HG03175 (cell line): ENCODE measurements at regions not wholly inside any gene's neighbourhood (a gene's known extent, or its start where the extent isn't known, plus 50 kb on each side); places are given as distances from the start of the nearest gene placed in this dataset.

ENCODE experiments used
- ATAC-seq: cut with Tn5 transposase; IDR thresholded peaks from one replicate; pipeline ENCODE4 v1.9.1; 2021; ENCODE audit warnings: mild to moderate bottlenecking, moderate library complexity; ENCODE audit not compliant: unreplicated experiment

DNA sequence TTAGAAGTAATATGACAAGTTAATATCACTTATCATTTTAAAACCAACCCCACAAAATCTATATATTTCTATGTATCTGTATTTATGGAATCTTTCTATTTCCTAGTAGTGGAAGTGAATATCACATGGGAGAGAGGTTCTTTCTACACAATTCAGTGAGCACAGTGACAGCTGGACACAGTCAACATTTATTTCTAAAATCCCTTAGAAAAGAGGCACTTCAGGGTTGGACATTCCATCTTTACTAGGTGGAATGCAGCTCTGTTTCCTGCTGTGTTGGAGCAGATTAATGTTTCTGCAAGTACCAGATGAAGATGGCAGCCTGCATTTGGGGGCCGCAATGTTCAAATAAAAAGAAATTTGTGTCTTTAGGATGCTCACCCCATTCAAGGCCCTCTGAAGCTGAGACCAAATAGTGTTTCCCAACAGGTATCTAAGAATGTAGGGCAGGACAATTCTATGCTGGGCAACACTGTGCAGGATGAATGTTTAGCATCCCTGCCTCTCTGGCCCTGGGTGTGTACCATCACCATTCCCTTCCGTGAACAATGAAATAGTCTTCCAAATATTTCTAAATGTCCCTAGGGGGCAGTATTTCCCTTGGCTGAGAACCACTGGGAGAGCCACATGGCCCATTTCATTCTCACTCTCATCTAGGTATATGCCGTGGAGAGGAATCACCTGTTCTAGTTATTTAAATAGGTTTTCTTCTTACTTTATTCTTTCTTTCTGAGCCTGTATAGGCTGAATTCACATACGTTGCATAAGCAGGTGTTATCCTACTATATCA, 394.8 kb downstream of the PRDM2 start:
- no peak for ATAC-seq

DNA sequence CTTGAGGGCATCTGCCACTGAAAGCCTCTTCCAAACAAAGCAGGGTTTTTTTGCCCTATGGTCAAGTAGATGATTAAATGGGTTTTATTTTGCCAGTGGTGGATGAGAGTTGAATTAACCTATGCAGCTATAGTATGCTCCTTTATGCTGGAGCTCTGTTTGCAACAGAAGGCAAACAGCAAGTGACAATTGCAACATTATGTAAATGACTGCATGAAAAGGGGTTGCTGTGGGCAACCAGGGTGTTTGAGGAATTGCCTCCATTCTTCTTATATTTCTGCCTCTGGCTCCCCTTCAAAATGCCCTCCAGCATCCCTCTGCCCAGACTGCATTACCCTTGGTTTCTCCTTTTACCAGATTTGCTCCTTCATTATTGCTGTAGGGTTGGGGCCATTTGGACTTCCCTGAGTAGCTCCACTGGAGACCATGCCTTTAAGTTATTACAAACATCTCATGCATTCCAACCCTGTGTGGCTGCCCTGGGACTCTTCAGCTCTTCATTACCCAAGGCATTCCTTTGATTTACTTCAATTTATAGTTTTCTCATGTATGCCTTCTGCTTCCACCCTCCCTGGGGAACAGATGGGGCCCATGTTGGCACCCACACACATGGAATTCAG, 398.4 kb downstream of the PRDM2 start:
- no peak for ATAC-seq

DNA sequence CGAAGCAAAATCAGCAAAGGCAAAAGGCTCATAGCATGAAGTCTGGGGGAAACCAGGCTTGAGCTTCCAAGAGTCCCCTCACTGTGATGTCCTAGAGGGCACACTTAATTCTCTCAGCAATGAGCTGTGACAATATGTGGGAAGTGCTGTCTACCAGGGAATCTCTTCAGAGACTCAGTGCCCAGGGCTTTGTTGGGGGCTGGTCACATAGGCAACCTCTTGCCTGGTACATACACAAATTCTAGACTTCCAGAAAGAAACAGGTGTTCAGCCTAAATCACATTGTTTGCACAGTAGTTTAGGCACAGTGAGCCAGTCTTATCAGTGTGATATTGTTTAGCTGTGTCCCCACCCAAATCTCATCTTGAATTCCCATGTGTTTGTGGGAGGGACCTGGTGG, 400.5 kb downstream of the PRDM2 start:
- ATAC-seq: no peak

DNA sequence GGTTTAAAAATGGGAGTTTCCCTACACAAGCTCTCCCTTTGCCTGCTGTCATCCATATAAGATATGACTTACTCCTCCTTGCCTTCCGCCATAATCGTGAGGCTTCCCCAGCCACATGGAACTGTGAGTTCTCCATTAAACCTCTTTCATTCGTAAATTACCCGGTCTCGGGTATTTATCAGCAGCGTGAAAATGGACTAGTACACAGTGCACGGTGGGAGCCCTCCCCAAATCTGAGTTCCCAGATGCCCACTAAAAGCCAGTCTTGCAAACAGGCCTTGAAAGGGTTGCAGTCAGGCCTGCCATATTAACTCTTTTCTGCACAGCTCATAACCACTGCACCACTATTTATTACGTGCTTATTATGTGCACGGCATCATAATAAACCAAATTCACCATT, 400.9 kb downstream of the PRDM2 start:
- no peak for ATAC-seq

- ATAC-seq: no peak
Measured at GRCh38 chr1:14102180-14102579, 402.2 kb downstream of the PRDM2 start.

- ATAC-seq: no peak
Measured at GRCh38 chr1:14103878-14104430, 404.0 kb downstream of the PRDM2 start.

- ATAC-seq: no peak
Measured at GRCh38 chr1:14106126-14106525, 406.1 kb downstream of the PRDM2 start.

DNA sequence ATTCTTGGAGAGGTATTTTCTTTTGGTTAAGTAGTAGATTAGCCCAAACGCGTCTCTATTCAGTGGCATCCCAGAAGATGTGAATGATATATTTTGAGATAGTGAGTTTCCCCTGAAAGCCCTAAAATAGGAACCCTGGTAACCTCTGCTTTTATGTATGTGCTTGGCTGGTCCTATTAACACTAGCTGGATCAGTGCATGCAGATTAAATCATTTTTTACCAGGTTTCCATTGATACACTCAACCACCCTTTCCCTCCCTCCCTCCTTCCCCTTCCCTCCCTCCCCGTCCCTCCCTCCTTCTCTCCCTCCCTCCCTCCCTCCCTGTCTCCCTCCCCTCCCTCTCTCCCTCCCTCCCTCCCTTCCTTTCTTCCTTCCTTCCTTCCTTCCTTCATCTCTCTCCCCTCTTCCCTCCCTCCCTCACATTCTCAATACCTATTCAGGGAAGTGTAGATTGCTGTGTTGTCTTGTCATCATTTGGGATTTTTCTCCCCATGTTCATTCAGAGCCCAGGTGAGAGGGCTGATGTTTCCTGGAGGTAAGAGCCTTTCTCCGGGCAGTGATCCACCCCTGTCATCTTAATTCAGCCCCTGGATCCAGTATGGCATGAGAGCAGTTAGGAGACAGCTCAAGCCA, 406.8 kb downstream of the PRDM2 start:
- ATAC-seq: no peak

GRCh38 chr1:14108356-14109275, 408.6 kb downstream of the PRDM2 start:
- ATAC-seq: no peak

GRCh38 chr1:14109276-14109635, 409.3 kb downstream of the PRDM2 start:
- no peak for ATAC-seq

DNA sequence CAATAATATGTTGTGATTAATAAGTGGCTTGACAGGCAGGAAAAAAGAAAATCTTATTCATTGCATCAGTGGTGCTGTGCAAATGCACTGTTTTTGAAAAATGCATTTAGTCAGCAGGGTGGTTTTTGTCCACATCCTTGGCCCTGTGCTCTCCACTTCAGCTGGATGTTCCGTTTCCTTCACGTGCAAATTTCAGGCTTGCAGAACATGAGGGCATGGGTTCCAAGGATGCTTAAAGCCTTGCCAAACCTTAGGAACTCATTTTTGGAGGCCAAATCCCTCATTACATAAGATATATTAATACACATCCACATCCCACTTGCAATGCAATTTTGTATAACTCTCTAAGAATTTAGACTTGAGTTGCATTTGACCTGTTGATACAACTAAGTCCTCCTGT, 410.1 kb downstream of the PRDM2 start:
- no peak for ATAC-seq

DNA sequence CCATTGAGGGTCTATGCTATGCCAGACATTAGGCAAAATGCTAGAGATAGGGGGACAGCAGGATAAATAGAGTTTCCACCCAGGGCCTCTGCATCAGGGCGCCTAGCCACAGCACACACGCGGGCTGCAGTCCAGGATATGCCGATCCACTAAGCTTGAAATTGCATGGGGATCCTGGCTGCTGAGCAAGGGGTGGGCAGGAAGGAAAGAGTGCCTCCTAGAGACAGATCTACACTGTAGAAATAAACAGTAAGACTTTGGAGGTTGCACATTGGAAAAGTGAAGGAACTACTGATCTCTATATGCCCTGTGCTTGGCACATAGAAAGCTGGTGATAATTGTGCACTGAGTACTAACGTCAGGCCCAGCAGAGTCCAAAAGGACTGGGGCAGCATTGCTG, 411.1 kb downstream of the PRDM2 start:
- ATAC-seq: no peak

DNA sequence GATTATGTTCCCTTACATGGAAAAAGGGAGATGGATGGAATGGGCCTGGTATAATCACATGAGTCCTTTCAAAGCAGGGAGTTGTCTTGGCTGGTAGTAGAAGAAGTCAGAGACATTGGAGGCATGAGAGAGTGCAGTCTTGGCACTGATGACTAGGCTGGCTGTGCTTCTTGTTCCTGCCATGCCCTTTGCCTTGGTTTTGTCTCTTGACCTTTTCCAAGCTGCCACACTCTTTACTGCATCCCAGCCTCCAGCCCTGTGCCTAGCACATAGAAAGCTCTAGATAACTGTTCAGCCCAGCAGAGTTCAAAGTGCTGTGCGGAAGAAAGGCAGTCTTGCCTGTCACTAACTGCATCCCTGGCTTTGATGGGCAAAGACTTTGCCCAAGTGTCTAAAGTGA, 412.6 kb downstream of the PRDM2 start:
- ATAC-seq: no peak

DNA sequence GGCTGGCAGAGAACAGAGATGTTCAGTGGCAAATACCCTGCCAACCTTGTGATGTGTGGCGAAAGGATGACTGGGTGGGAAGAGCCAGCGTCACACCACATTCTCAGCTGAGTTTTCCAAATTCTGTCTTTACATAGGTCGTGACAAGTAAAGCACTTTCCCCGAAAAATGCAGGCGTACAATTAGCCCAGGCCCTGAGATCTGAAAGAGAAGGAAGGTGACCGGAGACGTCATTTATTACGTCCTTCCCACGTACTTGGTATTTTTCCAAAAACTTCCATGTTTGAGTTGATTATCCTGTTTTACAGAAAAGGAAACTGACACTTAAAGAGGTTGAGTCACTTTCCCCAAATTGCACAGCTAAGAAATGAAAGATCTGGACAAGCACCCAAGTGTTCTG, 413.3 kb downstream of the PRDM2 start:
- no peak for ATAC-seq

DNA sequence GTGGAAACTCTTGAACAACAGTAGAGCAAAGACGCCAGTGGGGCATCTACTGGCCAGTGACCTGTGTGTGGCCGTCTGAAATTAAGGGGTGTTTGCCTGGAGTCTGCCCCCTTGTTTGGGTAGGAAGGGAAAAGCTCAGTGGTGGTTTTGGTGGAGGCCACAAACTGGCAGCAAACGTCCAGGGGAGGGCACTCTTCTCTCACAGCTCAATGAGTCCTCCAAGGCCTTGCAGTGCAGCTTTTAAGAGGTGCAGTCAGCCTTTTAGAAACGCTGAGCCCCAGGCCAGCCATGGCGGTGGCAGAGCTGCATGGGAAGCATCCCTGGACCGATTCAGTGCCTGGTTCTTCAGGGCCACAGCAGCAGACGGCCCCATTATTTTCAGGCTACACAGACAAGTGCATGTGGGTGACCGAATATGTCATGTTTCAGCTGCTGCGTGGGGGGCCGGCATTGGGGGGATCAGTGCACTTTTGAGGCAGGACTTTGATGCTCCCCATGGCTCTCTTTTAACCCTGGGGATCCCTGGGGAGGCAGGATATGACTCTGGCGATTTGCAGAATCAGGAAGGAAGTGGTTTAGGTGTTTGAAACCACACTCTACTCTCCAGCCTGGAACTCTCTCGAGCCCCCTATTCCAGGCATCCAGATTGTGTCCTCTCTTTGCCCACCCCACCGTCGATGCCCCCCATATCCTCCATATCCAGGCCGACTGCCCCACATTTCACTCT, 414.0 kb downstream of the PRDM2 start:
- no peak for ATAC-seq

GRCh38 chr1:14115976-14116375, 416.0 kb downstream of the PRDM2 start:
- ATAC-seq: no peak

GRCh38 chr1:14117700-14118099, 417.7 kb downstream of the PRDM2 start:
- ATAC-seq: no peak

DNA sequence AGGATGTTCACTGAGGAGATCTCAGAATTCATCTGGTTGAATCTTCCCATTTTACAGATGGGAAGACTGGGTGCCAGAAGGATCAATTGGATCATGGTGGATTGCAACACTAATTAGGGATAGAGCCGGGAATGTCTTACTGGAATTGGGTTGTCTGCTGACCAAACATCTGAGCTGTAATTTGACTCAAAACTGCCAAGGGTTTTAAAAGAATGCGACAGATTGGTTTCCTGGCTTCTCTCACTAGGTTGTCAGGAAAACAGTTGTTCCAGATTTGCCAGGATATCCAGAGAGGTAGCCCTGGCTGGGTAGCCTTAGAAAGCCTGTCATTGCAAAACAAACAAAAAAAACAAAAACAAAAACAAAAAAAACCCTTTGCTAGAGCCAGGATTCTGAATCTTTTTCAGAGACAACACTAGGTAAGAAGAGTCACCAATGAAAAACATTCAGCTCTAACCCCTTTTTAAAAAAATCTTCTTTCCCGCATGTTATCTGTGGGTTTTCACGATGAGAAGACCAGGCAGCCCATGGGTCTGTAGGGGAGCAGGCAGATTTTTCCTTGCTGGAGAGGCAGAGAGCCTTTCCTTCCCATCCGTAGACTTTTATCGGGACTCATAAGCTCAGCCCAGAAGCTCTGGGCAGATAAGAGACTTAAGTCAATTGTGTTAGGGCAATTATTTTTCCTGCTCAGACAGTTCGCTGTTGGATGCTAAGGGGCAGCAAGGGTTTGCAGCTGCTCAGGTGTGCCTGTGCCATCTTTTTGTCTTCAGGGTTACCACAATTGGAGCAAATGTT, 418.9 kb downstream of the PRDM2 start:
- no peak for ATAC-seq

- ATAC-seq: no peak
Measured at GRCh38 chr1:14120895-14121294, 420.9 kb downstream of the PRDM2 start.
